Stimulated activated CD8-positive, alpha-beta memory T cell treated with anti-CD3 and anti-CD28 coated beads, Interleukin-12 subunit alpha, Interleukin-12 subunit beta, amount 100 ng/mL, for 4 hours (primary cell): ENCODE measurements at regions not wholly inside any gene's neighbourhood (a gene's known extent, or its start where the extent isn't known, plus 50 kb on each side); places are given as distances from the start of the nearest gene placed in this dataset.
"Not testable (repeated sequence)": the region's sequence is repeated elsewhere in the genome, so short reads cannot be mapped to it uniquely, and the experiment has no call there.

Experiments
- DNase-seq: peaks from one replicate; pipeline ENCODE4 v3.0.0-alpha.2; 2020; ENCODE audit warnings: low read depth

DNA sequence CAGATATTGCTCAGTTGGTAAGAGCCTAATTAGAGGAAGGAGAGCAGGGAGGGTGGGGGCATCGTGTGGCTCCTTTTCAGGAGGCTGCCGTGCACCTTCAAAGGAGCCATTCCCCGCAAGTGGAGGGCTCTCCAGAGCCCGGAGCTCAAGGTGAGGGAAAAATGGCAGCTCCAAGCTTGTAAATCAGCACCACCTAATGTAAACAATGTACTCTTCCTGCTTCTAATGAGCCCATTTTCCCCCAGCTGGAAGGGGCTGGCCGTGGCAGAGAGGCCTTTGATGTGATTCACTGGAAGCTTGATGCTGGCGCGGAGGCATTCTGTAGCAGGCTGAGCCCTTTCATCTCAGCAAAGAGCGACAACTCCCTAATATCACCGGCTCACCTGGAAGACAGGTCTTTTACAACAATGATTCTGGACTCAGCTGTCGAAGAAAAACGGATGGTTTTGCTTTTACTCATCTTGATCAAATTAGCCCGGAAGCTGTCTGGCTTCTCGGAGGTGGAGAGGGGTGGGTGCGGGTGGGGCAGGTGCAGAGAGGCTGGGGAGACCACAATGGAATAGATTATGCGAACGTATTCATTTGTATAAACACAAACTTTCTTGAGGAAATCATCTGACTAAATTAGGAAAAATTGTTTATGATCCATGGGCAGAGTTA lies 112.5 kb downstream of the RRAGC start:
- no peak for DNase-seq

DNA sequence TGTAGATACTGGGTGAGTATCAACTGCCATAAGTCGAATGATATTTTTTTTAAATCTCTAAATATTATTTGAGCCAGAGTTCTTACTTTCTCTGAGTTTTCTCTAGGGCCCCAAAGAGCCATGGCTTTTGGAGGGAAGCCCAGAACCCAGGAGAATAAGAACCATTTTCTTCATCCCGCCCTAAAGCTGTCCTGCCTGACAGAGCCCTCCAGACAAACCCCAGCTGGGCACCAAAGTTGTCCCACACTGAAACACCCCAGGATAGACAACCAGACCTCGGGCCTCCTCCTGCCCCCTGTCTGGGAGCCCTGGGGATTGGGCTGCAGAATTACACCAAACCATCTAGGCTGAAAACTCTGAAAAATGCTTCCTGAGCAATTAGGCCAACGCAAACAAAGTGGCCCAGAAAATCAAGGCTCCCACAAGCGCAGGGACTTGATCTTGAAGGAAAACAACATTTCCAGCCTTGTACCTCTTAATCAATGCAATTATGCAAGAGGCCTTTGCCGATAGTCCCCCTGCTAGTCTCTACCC lies 113.1 kb downstream of the RRAGC start:
- no peak for DNase-seq

DNA sequence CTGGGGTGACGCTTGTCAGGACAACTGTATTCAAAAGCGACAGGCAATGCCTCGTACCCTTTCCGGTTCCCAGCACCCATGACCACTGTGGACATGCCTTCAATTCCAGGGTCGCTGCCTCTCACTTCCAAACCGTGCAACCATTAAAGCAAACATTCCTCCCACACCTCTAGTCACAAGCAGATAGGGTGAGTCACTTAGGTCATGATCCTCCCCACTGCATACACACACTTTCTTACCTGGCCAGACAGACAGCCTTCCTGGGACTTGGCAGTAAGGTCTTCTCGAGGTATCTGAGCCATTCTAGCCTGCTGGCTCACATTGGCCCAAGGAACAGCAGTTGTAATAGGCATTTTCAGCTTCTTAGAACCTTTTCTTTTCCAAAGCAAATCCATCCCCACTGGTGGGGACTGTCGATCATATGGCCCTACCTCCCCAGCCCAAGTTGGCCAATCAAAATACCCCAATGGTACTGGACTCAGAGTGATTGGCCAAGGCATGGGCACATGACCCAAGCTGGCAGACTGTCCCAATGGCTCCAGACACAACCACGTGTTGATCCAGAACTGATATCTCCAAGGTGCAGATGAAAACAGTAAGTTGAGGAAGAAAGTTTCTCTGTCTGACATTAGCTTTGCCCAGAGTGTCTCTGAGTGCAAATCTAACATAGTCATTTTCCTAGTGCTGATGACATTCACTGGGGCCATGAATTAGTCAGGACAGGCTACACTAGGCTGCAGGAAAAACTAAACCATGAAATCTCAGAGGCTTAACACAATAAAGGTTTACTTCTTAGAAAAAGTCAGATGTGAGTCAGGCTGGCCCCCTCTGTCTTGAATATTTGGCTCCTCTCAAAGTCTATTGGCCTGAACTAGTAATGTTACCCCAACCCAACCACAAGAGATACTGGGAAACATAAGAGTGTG lies 113.8 kb downstream of the RRAGC start:
- DNase-seq = no peak

DNA sequence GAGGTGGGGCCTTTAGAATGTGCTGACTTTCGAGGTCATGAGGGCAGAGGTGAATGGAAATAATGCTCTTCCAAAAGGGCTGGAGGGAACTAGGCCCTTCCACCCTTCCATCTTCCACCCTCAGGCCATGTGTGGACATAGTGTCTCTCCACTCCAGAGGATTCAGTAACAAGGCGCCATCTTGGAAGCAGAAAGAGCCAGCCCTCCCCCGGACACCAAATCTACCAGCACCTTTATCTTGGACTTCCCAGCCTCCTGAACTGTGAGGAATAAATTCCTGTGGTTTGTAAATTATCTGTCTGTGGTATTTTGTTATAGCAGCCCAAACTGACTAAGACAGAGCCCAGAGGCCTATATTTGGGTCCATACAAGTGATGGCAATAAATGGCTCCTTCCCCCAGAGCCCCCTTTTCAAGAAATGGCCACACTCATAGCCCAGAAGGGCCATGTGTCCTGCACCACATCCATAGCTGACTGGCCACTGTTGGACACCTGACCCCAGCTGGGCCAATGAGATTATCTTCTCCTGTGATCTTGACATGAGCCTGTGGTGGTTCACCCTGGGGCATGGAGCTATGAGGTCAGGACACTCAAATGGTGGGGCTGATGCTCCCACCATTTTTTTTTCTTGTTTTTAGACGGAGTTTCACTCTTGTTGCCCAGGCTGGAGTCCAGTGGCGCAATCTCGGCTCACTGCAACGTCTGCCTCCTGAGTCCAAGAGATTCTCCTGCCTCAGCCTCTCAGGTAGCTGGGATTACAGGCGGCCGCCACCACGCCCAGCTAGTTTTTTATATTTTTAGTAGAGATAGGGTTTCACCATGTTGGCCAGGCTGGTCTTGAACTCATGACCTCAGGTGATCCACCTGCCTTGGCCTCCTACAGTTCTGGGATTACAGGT lies 114.9 kb downstream of the RRAGC start:
- no peak for DNase-seq

DNA sequence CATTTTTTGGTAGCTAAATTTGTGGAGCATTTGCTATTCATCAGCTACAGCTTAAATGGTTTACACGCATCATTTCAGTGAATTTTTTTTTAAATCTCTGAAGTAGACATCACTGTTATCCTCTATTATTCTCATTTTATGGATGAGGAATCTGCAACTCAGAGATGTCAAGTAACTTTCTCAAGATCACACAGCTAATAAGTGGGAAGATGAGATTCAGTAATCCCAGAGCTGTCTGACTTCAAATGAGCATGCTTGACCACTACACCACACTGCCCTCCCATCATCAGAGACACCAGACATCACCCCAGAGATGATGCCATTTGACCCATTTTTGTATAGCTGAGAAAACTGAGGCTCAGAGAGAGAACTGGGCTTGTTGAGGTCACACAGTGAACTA lies 116.4 kb downstream of the RRAGC start:
- no peak for DNase-seq

DNA sequence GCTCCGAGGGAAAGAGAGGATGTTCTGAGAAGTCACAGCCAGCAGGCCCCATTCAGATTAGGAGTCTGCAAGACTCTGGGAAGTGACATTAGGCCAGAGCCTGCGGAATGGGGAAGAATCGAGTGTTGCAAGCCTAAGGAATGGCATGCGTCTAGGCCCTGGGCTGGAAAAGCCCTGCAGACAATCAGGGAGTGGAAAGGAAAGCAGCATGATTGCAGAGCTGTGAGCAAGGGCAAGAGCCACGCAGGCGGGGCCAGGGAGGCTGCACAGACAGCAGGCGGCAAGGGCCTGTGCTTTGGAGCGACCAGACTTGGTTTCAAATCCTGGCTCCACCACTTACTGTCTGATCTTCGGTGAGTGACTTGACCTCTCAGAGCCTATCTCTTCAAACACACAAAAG lies 118.2 kb downstream of the RRAGC start:
- DNase-seq = no peak

DNA sequence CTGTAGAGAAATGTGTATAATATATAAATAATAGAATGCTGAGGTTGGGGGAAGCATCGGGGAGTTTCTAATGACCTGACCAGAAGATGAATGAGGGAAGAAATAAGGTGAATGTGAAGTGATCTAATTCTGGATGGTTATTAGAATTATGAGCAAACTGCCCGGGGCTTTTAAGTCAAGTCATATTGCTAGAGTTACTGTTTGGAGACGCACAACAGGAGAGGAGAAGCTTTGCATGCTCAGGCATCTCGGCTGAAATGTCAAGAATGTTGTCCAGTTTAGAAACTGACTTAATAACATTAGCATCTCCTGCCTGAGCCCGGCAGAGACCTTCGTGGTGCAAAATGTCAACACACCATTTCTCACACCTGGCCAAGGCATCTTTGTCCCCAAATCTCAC lies 119.1 kb downstream of the RRAGC start:
- DNase-seq = no peak

DNA sequence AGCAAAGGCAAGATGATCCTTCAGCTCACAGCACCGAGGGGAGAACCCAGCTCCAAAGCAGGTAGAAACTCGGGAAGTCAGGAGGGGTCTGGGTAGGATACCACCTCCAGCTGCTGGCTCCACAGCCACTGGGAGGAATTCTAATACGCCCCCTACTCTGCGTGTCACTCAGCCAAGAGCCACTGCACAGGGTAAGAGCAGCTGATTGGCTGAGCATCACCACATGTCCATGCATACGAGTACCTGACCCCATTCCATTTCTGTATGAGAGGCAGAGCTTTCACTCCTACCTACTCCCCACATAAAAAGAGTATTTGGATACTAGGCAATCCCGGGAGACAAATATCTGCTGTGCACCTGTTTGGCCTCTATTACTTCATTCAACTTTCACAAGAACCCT lies 121.4 kb downstream of the RRAGC start:
- DNase-seq = no peak

DNA sequence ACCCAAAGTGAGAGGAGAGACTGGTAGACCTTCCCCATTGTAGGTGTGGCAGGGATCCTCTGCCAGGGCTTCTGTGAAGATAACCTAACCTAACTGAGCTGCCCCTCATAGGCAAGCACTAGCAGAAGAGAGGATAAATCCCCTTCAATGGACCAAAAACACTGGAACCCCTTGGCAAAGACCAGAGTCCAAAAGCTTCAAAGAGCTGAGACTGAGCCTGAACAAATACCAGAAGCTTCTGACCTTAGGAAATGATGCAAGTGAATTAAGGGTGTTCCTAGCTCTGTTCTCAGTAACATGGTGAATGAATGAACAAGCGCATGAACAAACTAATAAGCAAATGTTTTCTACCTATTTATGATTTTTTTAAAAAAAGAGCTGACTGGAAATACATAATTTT lies 123.2 kb downstream of the RRAGC start:
- no peak for DNase-seq

DNA sequence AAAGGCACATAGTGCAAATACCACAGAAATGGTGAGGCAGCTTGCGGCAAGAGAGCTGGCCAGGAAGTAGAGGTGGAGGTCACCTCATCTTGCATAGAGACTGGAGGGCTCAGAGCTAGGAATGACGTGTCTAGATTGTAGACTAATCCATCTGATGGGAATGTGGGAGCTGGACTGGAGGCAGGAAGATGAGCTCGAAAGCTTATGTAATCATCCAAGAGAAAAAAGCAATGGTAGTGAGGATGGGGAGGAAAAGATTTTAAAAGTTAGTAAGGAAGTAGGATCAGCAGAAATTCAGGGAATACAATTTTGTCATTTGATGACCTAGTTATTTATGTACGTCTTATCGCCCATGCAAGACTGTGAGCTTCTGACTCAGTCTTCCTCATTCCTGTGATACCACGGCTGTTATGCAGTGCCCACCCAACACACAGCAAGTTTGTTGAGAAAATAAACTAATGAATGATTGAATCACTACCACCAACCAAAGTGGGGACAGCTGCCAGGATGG lies 123.9 kb downstream of the RRAGC start:
- no peak for DNase-seq

DNA sequence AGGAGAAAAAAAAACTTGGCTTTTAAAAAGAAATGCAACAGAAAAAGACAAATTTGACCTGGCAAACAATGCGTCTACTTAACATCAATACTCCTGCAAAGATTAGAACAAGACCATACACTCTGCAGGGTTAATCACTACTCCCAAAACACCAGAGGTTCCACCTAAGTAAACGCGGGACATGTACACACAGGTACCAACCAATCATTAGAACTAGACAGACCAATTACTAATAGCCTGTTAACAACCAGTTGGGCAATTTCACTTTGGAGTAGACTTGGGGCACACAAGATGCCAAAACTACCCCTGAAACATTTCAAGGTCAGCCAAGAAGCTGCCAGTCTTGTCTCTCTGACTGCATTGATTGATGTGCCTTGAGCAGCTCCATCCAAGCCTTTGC lies 125.8 kb downstream of the RRAGC start:
- DNase-seq = no peak

DNA sequence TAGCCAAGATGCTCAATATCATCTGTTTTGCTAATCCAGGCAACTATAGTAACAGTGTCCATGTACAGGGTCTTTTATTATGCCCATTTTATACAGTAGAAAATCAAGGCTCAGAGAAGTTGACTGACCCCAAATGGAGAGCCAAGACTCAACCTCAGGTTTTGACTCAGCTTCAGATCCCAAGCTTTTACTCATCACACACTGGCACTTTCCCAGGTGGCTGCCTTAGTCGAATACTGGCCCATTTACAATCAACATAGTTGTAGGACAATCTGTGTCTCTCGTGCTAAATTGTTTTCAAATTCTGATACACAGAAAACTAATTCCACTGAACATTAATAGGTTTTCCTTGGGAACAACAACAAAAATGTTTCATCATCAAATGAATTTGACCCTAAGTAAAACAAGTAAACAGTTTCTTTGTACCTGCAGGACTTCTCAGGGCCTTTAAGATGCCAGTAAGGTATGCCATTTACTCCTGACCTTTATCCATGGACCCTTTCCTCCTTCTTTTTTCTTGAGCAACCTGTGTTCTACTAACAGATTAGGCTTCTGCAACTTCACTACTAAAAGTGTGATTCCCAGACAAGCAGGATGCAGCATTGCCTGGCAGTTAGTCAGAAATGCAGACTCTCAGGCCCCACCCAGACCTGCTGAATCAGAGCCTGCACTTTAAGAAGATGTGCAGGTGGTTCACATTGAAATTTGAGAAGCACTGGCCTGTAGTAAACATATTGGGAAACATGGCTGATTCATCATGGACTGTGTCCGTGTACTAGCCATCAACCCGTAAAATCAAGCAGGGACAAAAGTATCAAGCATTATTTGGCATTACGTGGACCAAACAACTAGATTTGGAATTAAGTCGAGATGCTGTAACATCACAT lies 128.8 kb downstream of the RRAGC start:
- no peak for DNase-seq

DNA sequence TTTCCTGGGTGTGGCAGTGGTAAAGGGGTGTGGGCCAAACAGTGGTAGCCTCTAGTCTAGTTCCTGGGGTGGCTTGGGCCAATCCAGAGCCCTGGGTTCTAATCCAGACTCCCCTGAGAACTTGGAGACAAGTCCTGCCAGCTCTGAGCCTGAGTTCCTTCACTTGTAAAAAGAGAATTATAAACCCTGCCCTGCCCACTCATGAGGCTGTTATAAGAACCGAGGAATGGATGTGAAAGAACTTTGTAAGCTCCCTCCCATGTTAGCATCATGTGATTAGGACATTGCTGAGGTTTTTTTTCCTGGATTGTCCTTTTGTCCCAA lies 131.0 kb downstream of the RRAGC start:
- DNase-seq = no peak

DNA sequence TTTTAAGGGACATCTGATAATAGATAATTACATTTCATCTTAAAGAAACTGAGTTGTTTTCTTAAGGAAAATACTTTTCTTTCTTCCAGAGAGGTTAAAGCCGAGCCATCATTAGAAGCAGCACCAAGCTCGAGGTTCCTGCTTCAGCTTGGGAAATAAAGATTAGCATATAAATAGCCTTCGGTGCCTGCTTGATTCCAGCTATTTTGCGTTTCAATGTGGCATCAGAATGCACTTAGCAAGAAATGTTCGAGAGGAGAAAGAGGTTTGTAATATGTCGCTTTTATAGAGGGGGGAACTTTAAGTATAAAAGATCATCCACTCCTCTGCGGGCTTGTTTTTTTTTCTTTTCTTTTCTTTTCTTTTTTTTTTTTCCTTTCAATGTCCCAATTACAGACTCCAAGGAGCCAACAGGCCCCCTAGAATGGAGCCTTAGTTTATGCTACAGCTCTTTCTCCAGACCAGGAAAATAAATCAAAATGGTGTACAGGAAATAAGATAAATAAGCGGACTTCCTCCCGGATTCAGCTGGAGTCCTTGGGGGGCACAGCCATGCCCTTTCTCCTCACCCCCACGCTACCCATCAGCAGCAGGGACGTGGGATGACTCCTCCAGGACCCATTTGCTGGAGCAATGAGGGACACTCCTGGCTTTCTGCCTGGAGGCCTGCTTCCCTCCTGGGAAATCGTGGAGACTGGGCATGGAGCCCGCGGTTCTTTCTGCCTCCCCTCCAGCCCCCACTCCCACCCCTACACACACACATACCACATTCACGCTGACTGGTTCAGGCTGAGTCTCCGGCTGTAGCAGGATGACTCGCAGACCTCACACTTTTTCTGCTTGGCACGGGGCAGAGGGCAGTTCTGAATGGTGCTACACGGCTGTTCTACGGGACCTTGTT lies 131.6 kb downstream of the RRAGC start:
- no peak for DNase-seq

DNA sequence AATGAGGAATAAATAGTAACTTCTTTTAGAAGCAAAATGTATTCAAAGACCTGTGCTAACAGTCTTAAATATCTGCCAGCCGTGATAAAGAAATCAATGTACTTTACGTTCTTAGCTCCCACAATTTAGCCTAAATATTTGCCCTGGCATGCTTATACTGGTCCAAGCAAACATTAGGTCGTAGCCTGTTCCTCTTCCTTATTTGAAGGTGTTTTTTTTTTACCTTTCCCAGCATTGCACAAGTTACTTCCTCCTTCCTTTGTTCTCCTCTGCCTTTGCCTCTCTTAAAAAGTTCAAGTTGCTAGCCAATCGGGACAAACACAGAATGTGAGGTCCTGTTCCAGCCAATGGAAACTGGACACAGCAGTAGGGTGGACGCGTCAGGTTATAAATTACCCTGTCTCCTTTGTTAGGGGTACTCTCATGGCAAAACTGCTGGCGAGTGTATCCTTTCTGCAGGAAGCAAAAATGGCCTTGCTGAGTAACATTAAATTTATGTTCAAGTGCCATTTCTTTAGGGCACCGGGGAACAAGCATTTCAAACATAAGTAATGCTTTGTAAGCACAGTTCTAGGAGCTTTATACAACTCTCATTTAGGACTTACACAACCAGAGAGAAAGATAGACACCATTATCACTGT lies 134.1 kb downstream of the RRAGC start:
- DNase-seq = not testable (repeated sequence)

DNA sequence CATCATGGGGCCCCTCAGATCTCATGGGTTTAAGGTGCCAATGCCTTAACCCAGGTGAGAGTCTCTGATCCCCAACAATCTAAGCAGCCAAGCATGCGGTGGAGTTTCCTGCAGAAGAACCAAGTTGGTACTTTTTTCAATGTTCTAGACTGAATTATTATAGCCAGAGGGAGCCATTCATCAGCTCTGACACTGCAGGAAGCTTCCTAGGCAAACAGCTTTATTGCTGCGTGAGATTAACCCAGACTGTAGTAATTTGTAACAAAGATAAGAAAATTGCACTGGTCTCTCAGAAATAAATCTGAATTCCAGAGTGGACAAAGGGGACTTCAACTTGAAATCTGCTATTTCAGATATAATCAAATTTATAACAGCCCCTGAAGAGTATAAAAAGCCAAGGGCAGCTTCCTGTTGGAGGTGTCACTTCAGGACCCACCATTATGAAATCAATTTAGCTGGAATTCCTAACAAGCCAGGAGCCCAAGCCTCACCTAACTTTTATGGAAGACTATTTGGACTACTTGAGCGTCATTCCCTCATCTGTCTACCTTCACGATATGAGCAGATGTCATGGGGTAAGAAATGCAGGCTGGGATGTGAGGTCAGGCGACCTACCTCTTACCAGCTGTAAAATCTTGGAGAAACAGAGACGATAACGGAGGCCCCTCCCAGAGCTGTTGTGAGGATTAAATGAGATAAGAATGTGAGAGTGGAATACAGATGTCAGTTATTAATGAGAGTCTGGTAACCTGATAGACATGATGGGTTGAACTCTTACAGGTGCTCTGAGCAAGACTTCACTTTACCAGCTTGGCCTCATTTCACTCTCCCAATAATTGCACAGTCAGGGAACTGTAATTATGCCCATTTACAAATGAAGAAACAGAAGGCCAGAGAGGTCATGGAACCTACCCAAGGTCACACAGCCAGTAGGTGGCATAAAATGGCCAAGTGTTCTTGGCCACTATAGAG lies 135.1 kb downstream of the RRAGC start:
- DNase-seq = no peak

DNA sequence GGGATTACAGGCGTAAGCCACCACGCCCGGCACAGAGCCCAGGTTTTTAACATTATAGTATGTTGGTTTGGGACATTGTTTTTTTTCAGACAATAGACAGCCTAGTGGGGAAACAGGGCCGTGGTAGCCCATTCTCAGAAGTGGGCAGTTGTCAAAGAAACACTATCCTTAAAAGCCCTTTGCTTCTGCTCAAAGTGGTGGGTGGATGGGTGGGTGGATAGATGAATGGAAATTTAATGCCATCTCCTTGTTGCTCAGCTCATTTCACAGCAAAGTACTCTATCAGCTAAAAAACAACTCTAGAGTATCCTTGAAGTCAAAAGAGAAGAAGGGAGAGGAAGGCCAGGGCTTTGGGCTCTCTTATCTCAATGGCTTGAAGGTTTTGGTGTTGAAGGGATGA lies 137.8 kb downstream of the RRAGC start:
- DNase-seq = no peak

DNA sequence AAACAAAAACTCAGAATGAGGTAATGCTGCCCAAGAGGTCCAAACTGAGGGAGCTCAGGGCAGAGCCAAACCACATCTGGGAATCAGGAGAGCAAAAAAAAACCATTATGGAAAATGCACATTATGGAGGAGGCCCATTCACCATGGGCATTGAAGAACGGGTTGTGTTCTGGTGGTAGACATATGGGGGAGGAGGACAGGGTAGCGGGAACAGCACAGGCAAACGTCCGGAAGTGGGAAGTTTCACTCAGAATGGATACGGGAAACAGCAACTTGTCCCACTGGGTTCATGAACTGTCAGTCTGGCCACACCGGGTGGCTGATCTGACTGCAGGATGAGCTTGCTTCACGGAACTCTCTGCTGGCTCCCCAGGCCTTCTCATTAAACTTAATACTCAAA lies 139.7 kb downstream of the RRAGC start:
- no peak for DNase-seq
